ENCODE measurements at regions not wholly inside any gene's neighbourhood (a gene's known extent, or its start where the extent isn't known, plus 50 kb on each side); places are given as distances from the start of the nearest gene placed in this dataset.
"Not testable (repeated sequence)": the region's sequence is repeated elsewhere in the genome, so short reads cannot be mapped to it uniquely, and the experiment has no call there.

GRCh38 chr10:34045571-34046190 lies 711.2 kb upstream of the NRP1 start:
- H3K4me1 Mint-ChIP-seq: peaks cover 5% of the 10 kb centered on the region
- H3K4me3 Mint-ChIP-seq: no peak overlapping the region
- TF ChIP-seq, protein P1, sequence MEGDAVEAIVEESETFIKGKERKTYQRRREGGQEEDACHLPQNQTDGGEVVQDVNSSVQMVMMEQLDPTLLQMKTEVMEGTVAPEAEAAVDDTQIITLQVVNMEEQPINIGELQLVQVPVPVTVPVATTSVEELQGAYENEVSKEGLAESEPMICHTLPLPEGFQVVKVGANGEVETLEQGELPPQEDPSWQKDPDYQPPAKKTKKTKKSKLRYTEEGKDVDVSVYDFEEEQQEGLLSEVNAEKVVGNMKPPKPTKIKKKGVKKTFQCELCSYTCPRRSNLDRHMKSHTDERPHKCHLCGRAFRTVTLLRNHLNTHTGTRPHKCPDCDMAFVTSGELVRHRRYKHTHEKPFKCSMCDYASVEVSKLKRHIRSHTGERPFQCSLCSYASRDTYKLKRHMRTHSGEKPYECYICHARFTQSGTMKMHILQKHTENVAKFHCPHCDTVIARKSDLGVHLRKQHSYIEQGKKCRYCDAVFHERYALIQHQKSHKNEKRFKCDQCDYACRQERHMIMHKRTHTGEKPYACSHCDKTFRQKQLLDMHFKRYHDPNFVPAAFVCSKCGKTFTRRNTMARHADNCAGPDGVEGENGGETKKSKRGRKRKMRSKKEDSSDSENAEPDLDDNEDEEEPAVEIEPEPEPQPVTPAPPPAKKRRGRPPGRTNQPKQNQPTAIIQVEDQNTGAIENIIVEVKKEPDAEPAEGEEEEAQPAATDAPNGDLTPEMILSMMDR (IDR thresholded peaks at IDR 0.05; ENCODE audit: unreplicated experiment): no peak
- H3K36me3 Mint-ChIP-seq: no peaks in the 10 kb centered on the region
- no peak overlapping the region for H3K27ac Mint-ChIP-seq
- no peaks in the 10 kb centered on the region for H3K9me3 Mint-ChIP-seq
- no peaks in the 10 kb centered on the region for H3K27me3 Mint-ChIP-seq (ENCODE audit: low read depth)
- no peak for DNase-seq (ENCODE audit: low spot score in 2 of 2, unreplicated experiment in 2 of 2)

GRCh38 chr10:34041871-34042270 lies 707.4 kb upstream of the NRP1 start:
- H3K27ac Mint-ChIP-seq: no peak overlapping the region
- H3K4me1 Mint-ChIP-seq: no peaks in the 10 kb centered on the region
- no peak for DNase-seq (ENCODE audit: low spot score in 2 of 2, unreplicated experiment in 2 of 2)
- no peaks in the 10 kb centered on the region for H3K36me3 Mint-ChIP-seq
- TF ChIP-seq, protein P1 (IDR thresholded peaks at IDR 0.05; ENCODE audit: unreplicated experiment): no peak
- no peaks in the 10 kb centered on the region for H3K27me3 Mint-ChIP-seq (ENCODE audit: low read depth)
- H3K9me3 Mint-ChIP-seq: no peaks in the 10 kb centered on the region
- no peak overlapping the region for H3K4me3 Mint-ChIP-seq

- Mint-ChIP-seq H3K4me1 (no peaks in the 10 kb centered on the region), H3K27ac (no peak overlapping the region), H3K4me3 (no peak overlapping the region), H3K27me3 (ENCODE audit: low read depth) (no peaks in the 10 kb centered on the region), H3K9me3 (peaks cover 8% of the 10 kb centered on the region), H3K36me3 (no peaks in the 10 kb centered on the region)
- no peak for DNase-seq (ENCODE audit: low spot score in 2 of 2, unreplicated experiment in 2 of 2)
- TF ChIP-seq, protein P1 (IDR thresholded peaks at IDR 0.05; ENCODE audit: unreplicated experiment): no peak
Observed at GRCh38 chr10:34037499-34037898, 703.0 kb upstream of the NRP1 start.

GRCh38 chr10:34035241-34035790 lies 700.8 kb upstream of the NRP1 start:
- H3K9me3 Mint-ChIP-seq; H3K36me3 Mint-ChIP-seq; DNase-seq (ENCODE audit: low spot score in 2 of 2, unreplicated experiment in 2 of 2); H3K27me3 Mint-ChIP-seq (ENCODE audit: low read depth); H3K27ac Mint-ChIP-seq; H3K4me3 Mint-ChIP-seq; H3K4me1 Mint-ChIP-seq: not testable (repeated sequence)

DNA sequence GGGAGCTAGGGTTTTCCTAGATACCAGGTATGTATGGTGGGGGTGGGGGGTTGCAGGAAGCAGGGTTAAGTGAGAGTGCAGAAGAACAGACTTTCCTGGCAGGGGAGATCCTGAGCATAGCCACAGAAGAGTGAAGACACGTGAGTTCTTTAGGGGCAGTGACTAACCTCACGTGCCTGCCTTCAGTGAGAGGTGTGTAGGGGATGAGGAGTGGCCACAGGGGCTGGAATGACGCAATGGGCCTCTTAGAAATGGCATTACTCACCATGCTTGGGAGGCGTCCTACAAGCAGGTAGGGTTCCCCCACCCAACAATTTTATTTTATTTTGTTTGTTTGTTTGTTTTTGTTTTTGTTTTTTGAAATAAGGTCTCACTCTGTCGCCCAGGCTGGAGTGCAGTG lies 698.6 kb upstream of the NRP1 start:
- TF ChIP-seq, protein P1 (IDR thresholded peaks at IDR 0.05; ENCODE audit: unreplicated experiment): no peak
- Mint-ChIP-seq H3K4me3 (no peak overlapping the region), H3K36me3 (no peaks in the 10 kb centered on the region), H3K9me3 (peaks cover 8% of the 10 kb centered on the region), H3K27me3 (ENCODE audit: low read depth) (no peaks in the 10 kb centered on the region), H3K4me1 (no peaks in the 10 kb centered on the region), H3K27ac (no peak overlapping the region)
- DNase-seq (ENCODE audit: low spot score in 2 of 2, unreplicated experiment in 2 of 2): no peak

DNA sequence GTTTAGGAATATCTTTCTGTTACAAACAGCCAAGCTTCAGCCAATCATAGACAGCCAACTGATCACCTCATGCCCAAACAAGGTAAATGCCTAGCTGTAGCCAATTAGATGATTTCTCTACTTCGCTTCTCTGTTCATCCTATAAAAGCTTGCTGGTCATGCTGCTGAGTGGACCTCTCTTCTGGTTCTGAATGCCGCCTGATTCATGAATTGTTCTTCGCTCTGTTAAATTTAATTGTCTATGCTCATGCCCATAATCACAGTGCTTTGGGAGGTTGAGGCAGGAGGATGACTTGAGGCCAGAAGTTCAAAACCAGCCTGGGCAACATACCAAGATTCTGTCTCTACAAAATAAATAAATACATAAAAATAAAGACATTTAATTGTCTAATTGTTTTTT lies 698.1 kb upstream of the NRP1 start:
- H3K27ac Mint-ChIP-seq: no peak overlapping the region
- TF ChIP-seq, protein P1 (IDR thresholded peaks at IDR 0.05; ENCODE audit: unreplicated experiment): no peak
- H3K4me1 Mint-ChIP-seq: no peaks in the 10 kb centered on the region
- H3K4me3 Mint-ChIP-seq: no peak overlapping the region
- no peak for DNase-seq (ENCODE audit: low spot score in 2 of 2, unreplicated experiment in 2 of 2)
- H3K27me3 Mint-ChIP-seq (ENCODE audit: low read depth): no peaks in the 10 kb centered on the region
- peaks cover 8% of the 10 kb centered on the region for H3K9me3 Mint-ChIP-seq
- no peaks in the 10 kb centered on the region for H3K36me3 Mint-ChIP-seq

Data from mesothelial cell of epicardium (in vitro differentiated cells).